ENCODE measurements at regions not wholly inside any gene's neighbourhood (a gene's known extent, or its start where the extent isn't known, plus 50 kb on each side); places are given as distances from the start of the nearest gene placed in this dataset.

DNA sequence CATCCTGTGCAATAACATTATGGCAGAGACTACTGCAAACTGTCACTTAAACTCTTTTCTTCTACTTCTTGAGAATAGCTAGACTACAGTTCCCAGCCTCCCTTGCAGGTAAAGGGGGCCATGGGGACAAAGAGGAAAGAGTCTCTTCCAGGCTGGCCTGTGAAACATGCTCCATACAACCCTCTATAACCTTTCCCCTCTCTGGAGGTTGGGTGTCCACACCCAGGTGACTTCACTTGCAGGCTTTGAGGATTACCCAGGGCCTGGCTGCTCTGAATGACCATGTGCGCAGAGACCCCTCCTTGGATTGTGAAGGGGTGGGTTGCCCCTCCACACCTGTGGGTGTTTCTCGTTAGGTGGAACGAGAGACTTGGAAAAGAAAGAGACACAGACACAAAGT lies 84.1 kb downstream of the SEC61G start:
- no peak for TF ChIP-seq EZH2 (IDR thresholded peaks at IDR 0.05; ENCODE audit: low read length, unreplicated experiment)
- TF ChIP-seq, protein P1, sequence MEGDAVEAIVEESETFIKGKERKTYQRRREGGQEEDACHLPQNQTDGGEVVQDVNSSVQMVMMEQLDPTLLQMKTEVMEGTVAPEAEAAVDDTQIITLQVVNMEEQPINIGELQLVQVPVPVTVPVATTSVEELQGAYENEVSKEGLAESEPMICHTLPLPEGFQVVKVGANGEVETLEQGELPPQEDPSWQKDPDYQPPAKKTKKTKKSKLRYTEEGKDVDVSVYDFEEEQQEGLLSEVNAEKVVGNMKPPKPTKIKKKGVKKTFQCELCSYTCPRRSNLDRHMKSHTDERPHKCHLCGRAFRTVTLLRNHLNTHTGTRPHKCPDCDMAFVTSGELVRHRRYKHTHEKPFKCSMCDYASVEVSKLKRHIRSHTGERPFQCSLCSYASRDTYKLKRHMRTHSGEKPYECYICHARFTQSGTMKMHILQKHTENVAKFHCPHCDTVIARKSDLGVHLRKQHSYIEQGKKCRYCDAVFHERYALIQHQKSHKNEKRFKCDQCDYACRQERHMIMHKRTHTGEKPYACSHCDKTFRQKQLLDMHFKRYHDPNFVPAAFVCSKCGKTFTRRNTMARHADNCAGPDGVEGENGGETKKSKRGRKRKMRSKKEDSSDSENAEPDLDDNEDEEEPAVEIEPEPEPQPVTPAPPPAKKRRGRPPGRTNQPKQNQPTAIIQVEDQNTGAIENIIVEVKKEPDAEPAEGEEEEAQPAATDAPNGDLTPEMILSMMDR (conservative IDR thresholded peaks at IDR 0.05; ENCODE audit: low read depth, low read length): no peak

Data from PC-3 (cell line).